ENCODE measurements at regions not wholly inside any gene's neighbourhood (a gene's known extent, or its start where the extent isn't known, plus 50 kb on each side); places are given as distances from the start of the nearest gene placed in this dataset.

GRCh38 chr13:76116751-76117360 is 480.7 kb downstream of the LMO7 start:
- TF ChIP-seq, protein P1, sequence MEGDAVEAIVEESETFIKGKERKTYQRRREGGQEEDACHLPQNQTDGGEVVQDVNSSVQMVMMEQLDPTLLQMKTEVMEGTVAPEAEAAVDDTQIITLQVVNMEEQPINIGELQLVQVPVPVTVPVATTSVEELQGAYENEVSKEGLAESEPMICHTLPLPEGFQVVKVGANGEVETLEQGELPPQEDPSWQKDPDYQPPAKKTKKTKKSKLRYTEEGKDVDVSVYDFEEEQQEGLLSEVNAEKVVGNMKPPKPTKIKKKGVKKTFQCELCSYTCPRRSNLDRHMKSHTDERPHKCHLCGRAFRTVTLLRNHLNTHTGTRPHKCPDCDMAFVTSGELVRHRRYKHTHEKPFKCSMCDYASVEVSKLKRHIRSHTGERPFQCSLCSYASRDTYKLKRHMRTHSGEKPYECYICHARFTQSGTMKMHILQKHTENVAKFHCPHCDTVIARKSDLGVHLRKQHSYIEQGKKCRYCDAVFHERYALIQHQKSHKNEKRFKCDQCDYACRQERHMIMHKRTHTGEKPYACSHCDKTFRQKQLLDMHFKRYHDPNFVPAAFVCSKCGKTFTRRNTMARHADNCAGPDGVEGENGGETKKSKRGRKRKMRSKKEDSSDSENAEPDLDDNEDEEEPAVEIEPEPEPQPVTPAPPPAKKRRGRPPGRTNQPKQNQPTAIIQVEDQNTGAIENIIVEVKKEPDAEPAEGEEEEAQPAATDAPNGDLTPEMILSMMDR (conservative IDR thresholded peaks at IDR 0.05 in 1 of 2, IDR thresholded peaks at IDR 0.05 in 1 of 2; ENCODE audit: low read depth in 1 of 2, low read length in 2 of 2), result no peak
- TF ChIP-seq EZH2 (IDR thresholded peaks at IDR 0.05; ENCODE audit: low read length, missing control alignments), result no peak

Measured in fibroblast of lung (primary cell).